Fibroblast of skin of right quadriceps (primary cell): ENCODE measurements at regions not wholly inside any gene's neighbourhood (a gene's known extent, or its start where the extent isn't known, plus 50 kb on each side); places are given as distances from the start of the nearest gene placed in this dataset.
"Not testable (repeated sequence)": the region's sequence is repeated elsewhere in the genome, so short reads cannot be mapped to it uniquely, and the experiment has no call there.

ENCODE experiments used
- DNase-seq: peaks from one replicate; pipeline ENCODE4 v3.0.0-alpha.2; 2013

DNA sequence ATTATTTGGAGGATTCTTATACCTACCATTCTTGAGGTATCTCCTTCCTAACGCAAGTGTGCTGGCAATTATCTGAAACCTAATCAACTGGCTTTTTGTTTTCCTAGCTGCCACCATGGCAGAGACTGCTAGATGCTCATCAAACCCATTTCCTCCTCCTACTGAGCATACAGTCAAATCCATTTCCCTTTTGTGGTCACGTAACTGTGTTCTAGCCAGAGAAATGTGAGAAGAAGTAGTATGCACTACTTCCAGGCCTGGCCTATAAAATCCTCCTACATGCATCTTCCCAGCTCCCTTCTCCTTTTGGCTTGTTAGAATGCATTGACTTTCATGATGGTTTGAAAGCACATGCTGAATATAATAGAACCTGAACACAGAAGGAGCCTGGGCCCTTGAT lies 494.1 kb upstream of the MEIS1 start:
- no peak for DNase-seq

DNA sequence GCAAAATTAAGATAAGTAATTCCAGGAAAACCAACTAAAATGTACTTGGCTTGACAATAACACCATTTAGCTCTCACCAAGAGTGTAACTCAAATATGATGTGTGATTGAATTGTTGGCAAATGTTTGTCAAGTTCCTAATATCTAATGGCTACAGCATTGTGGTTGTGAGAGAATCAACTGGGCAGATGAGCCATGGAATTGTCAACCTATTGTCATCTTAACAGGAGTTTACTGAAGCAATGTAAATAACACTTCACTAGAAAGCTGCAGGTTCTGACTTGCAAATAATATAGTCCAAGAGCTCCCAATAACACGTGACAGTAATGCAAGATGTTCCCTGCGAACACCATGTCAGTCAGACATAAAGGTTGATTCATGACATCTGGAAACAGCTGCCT lies 495.2 kb upstream of the MEIS1 start:
- no peak for DNase-seq

DNA sequence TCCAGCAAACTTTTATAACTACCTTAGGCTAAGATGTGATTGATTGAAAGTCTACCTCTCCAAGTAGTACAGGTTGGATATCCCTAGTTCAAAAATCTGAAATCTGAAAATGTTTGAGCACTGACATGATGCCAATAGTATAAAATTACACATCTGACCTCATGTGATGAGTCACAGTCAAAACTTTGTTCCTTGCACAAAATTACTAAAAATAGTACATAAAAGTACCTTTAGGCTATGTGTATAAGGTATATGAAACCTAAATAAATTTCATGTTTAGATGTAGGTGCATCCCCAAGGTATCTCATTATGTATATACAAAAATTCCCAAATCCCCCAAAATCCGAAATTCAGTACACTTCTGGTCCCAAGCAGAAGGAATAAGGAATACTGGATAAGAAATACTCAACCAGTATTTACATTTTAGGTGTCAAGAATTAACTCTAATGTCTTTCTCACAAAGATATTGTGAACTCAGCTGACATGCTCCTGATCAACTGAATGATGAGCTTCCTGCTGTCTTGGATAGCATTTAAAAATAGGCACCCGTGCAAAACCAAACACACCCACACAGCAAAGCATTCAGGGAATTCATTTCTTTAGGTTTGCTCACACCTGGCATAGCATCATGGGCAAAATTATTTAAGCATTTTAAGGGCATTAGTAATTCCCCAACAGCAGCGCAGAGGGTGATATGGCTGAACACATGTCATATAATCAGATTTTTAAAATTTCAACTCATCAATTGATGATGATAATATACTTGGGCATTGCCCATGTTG lies 497.4 kb upstream of the MEIS1 start:
- peak; percentile 2 for DNase-seq

DNA sequence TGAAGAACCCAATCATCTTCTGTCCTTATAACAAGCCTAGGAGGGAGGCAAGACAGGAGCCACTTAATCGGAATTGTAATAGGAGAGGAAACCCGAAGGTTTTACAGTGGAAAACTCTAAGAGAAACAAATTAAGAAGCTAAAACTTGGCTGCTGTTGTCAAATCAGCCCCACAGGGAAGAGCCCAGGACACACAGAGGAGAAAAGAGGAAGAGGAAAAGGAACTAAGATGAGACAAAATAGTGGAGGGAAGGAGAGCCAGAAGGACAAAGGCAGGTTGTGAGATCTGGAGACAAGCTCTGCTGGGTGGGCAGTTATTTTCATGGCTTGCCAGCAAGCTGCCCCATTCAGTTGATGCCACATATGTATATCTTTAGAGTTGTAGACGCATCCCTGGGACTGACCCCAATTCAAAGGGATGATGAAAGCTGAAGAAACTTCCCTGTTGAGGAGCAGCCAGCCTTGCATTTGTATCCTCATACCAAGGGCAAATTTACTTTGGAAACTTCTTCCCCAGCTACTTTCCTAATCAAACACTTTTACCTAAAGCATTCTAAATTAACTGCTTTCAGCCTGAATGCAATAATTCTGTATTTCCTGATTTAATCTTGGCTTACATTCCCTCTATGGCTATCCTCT lies 499.8 kb upstream of the MEIS1 start:
- no peak for DNase-seq

DNA sequence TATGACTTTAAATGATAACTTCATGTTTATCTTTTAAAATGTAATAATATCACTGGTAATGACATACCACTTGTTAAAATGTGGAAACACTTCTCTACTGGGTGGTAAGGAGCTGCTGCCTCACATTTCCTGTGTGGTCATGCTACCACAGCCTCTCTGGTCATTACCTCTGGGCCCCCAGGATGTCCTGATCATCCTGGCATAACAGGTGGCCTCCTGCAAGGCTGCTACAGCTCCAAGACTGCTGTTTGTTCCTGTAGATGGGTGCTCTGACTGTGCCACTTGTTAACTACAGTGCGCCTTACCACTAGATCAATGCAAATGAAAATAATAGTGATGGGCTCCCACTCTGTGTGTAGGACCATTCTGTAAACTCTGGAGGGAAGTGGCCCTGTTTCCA lies 500.2 kb upstream of the SPRED2 start:
- DNase-seq, result no peak

DNA sequence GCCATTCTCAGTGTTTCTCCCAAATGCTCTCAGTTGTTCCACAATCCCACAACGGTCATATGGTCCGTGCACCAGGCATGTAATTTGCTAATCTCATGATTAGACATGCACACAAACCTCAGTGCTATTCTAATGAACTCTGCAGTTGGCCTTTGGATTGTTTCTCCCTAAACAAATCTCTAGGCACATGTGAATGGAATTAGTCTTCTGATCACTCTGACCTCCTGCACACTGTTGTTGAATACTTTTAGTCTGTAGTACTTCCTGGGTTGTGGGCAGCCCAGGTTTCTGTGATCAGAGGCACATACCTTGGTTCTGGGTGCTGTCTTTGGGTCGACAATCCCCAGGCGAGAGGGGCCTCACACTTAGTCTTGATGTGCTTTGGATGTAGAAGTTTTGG lies 498.7 kb upstream of the SPRED2 start:
- DNase-seq, result no peak

DNA sequence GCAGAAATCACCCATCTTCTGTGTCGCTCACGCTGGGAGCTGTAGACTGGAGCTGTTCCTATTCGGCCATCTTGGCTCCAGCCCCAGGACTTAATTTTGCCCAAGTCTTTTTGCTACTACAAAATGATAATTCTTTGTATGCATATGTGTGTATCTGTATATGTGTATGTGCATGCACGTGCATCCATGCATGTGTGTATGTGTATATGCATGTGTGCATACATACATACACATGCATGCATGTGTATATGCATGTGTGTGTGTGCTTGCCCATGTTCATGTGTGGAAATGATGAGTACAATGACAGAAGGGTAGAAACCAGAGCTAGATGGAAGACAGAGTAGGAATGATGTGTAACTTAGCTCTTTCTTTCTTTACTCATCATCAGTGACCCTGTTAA lies 497.9 kb upstream of the SPRED2 start:
- no peak for DNase-seq

DNA sequence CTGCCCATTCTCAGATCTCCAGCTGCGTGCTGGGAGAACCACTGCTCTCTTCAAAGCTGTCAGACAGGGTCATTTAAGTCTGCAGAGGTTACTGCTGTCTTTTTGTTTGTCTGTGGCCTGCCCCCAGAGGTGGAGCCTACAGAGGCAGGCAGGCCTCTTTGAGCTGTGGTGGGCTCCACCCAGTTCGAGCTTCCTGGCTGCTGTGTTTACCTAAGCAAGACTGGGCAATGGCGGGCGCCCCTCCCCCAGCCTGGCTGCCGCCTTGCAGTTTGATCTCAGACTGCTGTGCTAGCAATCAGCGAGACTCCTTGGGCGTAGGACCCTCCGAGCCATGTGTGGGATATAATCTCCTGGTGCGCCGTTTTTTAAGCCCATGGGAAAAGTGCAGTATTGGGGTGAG lies 497.3 kb upstream of the SPRED2 start:
- not testable (repeated sequence) for DNase-seq

DNA sequence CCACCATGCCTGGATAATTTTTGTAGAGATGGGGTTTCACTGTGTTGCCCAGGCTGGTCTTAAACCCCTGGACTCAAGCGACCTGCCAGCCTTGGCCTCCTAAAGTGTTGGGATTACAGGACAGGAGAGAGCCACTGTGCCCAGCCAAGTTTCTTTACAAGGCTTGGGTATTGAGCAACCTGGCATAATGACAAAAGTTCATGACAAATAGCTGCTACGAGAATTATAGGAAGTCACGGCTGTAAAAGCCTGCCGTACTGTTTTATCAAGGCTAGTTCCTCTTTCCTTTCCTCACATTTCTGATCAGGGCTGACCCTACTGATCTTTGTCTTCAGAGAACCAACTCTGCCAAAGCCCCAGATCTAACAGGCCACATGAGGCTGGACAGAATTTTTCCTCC lies 490.4 kb upstream of the SPRED2 start:
- DNase-seq, result no peak

DNA sequence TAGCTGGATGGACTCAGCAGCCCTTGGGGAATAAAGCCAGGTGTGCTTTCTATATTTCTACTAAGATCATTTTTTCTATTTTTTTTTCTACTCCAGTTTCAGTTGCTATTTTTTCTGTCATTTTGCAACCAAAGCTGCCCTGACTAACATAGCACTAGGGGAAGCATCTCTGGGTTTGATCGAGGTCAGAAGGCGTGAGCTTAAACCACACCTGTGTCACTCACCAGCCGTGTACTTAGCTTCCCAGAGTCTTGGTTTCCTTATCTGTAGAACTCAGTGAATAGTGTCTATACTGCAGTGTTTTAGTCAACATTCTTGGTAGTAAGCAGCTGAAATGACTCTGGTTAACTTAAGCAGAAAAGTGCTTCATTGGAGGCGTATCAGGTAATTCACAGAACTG lies 489.6 kb upstream of the SPRED2 start:
- no peak for DNase-seq

DNA sequence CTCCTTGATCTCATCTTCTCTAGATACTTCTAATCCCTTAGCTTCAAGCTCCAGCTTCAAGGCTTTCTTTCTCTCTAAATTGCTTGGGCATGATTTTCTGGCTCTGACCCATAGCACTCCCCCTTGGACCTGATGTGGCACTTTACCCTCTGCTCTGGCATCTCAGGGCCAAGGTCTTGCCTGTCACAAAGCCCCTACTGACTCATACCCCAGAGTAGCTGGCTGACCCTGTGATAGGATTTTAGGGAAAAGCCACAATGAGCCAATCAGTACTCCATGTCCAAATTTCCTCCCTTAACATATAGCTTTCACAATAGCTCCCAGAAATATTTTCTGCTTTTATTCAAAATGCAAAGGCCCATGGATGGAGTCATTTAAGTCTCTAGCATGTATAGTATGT lies 488.7 kb upstream of the SPRED2 start:
- DNase-seq, result no peak

DNA sequence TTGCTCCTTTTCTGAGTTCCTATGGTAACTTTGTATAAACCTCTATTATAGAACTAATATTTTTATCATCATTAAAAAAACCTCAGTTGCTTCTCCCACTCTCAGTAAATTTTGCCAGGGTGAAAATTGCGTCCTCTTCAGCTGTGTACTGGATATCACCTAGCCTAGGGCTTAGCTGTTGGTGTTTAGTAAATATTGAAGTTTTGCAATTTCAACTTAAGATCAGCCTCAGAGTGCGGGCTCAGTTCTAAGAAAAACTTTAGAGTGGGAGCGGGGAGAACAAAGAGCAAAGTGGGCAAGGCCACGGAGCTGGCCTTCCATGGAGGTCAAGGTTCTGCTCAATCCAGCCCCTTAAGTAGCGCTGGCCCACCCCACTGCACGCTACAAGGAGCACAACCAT lies 488.3 kb upstream of the SPRED2 start:
- no peak for DNase-seq

DNA sequence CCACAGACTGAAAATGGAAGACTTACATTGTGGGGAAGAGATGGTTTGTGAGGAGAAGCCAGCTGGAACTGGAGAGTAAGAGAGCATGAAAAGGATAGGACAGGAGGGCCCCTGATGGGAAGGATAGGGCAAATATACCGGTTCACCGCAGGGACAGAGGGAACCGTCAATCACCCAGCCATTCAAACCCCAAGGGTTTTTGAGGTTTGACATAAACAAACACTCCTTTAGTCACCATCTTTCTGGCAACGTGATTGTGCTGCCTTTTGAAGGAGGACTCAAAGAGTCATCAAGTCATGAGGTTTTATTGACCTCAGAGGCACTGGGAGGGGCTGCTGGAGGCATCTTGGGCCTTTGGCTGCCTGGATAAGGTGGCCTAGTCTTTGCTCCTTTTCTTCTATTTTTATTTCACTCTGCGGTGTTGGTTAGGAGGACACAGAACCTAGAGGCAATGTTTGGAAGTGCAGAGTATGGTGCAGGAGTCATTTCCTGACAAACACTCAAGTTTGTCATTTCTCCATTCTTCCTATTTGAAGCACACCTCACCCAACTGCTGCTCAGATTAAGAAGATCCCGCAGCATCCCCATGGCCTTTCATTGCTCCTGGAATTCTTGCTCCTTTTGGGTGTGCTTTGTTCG lies 487.3 kb upstream of the SPRED2 start:
- no peak for DNase-seq

DNA sequence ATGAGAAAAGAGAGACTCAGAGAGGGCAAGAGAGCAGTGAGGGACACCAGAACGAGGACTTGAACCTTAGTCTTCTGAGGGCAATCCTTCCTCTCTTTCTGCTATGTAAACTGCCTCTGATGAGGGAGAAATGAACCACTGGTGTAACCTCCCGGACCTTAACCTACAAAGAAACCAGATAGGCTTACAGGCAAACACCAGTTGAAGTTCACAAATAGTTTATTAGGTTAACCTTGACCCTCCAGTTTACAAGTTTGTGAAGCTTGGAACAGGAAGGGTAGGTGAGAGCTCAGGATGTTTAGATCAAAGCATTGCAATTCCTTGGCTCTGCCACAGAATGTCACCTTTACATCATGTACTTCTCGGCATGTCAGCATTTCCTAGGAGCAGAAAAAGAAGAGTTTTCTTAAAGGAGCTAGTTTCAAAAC lies 486.4 kb upstream of the SPRED2 start:
- DNase-seq, result no peak

DNA sequence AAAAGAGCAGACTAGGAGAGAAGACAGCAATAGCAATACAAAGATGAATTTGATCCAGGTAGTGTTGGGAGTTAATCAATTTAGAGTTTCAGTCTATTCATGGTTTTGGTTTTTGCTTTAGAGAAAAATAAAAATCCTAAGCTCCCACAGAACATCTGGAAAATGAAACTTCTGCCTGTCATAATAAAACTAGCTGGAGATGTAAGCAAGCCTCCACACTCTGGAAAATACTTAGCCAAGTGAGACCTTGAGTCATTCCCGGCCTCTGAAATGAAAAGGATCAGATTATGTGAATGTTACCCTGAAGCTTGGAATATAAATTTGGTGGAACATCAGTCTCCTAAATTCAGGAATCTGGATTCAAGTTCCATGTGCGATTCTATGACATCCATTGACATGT lies 485.6 kb upstream of the SPRED2 start:
- DNase-seq, result no peak

DNA sequence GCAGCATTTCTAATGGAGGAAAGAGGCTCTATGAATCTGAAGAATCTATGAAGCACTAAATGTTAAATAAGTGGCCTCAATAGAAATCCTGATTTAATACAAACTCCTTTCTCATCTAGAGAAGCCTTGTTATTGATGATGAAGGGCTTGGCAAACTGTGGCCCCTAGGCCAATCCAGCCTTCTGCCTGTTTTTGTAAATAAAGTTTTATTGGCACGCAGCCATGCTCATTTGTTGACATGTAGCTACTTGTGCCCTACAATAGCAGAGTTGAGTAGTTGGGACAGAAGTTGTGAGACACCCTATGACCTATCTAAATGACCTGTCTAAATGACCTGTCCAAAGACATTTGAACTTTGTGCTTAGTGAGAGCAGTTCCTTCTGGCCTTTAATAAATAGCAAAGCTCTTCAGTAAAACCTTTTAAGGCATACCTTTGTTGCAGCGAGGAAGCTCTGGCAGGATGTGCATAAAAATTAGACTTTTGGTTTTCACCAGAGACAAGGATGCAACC lies 484.4 kb upstream of the SPRED2 start:
- DNase-seq, result no peak

DNA sequence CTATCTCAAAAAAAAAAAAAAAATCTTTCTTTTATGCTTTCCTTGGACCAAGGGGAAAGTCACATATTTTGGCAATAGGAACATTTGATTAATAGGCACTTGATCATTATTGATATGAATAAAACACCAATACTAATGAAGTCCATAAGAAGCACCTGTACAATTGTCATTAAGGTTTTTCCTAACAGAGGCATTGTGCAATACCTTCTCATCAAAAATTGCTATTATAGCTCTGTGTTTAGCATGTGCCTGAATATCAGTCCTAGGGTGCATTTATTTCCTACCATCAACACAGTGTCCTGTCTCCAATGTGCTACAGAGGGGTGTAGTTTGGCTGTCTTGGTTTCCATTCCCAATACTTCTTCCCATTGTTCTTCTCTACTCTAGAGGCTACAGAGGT lies 483.8 kb upstream of the SPRED2 start:
- DNase-seq, result no peak

DNA sequence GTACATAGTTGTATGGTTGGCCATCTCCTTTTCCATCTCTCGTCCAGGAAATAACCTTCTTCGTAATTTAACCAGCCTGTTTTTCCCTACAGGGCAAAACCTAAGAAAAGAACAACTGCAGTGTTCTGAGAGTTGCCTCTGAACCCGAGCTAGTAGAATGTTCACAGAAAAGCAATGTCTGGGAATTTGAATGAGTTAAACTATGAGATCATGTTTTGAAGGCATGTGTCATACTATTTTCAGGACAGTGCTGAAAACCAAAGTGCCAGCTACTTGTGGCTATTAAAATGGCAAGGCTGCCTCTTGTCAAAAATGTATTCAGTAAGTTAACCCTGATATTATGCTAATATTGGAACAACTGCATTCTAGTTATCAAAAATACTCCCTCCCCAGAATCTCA lies 482.9 kb upstream of the SPRED2 start:
- no peak for DNase-seq

DNA sequence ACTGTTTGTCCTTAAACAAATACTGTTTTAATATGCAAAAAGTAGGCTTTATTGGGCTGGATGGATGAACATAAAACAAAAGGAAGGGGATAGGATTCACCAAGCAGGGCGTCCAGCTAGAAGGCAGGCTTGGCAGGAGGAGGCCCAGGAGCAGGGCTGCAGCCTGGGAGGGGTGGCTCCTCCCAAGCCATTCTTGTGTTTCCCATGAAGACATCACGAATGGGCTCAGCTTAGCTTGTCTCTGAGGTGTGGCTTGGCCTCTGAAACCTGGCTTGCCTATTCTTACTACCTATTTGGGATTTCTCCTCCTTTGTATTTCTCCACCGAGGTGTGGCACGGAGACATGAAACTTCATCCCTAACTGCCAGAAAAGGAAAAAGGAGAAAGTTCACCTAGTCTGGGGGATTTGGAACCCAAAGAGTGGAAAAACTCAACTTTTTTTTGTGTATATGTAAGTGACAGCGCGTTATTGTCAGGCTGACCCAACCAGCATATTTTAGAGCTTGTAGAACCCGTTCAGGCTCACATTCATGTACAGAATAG lies 481.9 kb upstream of the SPRED2 start:
- DNase-seq, result no peak

DNA sequence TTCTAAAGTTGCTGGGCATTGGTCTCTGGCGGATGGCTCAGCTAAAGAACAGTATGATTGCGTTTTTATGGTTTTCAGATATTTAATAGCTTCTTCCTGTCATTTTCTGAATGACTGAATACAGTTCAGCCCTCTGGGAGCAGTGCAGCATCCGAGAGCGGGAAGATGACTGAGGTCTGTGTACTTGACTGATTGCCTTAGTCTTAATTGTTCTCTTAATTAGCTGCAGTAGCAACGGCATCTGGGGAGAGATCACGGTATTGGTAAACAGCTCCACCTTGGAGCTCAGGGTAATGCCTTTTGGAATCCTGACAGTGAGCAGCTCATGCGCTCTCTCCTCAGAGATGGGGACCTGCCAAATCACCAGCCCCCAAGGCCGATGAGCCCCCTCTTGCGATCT lies 481.4 kb upstream of the SPRED2 start:
- no peak for DNase-seq

DNA sequence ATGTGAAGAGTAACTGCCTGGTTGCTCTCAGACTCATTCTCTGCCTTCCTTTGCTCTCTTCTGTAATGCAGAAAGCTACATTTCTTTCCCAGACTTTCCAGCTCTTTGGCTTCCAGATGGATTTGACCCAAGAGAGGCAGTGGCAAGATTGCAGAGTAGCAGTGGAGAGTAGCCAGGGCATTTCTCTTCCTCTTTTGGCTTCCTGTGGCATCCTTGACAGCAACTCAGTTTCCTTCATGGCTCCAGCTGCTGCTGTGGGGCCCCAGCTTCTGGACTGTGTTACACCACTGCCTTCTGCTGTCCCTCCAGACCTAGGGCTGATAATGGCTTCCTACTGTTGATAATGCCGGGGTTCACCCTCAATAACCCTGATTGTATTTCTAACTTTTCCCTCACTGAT lies 469.4 kb upstream of the SPRED2 start:
- DNase-seq, result no peak

DNA sequence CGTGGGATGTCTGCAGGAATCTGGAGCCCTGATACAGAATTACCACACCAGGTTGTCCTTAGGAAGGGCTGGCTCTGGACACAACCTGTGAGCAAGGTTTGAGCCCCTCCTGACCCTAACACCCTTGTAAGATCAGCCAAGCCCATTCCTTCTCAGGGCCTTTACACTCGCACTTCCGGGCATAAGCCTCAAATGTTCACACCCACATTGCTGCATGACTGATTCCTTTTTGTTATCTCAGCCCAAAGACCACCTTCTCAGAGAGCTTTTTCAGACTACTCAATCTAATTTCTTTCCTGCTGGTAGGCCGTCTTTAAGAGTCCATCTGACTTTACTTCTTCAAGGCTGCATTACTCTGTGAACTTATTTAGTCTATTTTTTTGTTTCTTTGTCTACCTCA lies 464.0 kb upstream of the SPRED2 start:
- DNase-seq, result no peak

DNA sequence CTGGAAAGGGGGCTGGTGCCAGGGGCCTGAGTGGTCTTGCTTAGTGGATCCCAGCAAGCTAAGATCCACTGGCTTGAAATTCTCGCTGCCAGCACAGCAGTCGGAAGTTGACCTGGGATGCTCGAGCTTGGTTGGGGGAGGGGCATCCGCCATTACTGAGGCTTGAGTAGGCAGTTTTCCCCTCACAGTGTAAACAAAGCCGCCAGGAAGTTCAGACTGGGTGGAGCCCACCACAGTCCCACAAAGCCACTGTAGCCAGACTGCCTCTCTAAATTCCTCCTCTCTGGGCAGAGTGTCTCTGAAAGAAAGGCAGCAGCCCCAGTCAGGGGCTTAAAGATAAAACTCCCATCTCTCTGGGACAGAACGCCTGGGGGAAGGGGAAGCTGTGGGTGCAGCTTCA lies 457.7 kb upstream of the SPRED2 start:
- DNase-seq, result not testable (repeated sequence)

DNA sequence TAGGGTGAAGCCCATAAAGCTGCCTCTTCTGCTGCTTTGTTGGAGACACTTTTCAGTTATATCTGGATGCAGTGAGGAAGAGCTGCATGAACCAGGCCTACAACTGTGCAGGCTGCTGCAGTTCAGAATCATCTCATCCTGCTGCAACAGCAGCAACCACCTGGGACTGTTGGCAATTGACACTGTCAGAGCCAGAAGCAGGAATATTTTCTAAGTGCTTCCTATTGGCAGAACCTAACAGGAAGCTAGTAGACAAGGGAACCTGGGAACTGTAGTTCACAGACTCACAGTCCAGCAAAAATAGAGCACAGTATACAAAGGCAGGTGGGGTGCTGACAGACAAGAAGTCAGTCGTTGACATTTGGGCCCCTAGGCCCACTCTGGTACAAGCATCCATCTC lies 452.9 kb upstream of the SPRED2 start:
- DNase-seq, result no peak
